ENCODE measurements at regions not wholly inside any gene's neighbourhood (a gene's known extent, or its start where the extent isn't known, plus 50 kb on each side); places are given as distances from the start of the nearest gene placed in this dataset.

DNA sequence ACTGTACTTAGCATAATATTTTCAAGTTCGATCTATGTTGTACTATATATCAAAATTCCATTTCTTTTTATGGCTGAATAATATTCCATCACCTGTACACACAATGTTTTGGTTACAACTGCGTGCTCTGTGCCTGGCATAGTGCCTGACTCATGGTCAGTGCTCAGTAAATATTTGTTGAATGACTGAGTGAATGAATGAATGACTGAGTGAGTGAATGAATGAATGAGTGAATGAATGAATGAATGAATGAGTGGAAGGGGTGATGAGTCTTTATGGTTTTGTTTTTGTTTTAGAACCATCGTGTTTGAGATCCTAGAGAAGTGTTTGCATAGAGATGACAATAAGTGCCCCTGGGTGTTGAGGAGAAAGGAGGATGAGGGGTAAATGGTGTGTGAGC is 155.3 kb downstream of the MRM1 start:
- TF ChIP-seq CTCF (IDR thresholded peaks at IDR 0.05) (no peak), POLR2A (IDR thresholded peaks at IDR 0.05) (no peak)
